H9 (cell line): ENCODE measurements at regions not wholly inside any gene's neighbourhood (a gene's known extent, or its start where the extent isn't known, plus 50 kb on each side); places are given as distances from the start of the nearest gene placed in this dataset.

Source experiments
- DNase-seq: peaks from one replicate; pipeline ENCODE4 v3.0.0-alpha.2; 2017
- H2AFZ ChIP-seq: one replicate; pipeline ENCODE4 v1.6.1; 2013; ENCODE audit warnings: mild to moderate bottlenecking, low read length, control low read depth, moderate library complexity
- H2AK5ac ChIP-seq: 2 replicates; pipeline ENCODE4 v1.6.1; 2013; ENCODE audit warnings: low read length, control low read depth, mixed read lengths; ENCODE audit not compliant: insufficient read length
- H2BK120ac ChIP-seq: one replicate; pipeline ENCODE4 v1.6.1; 2013; ENCODE audit warnings: low read depth, mild to moderate bottlenecking, low read length, control low read depth, inconsistent platforms; ENCODE audit not compliant: poor library complexity, severe bottlenecking
- H2BK12ac ChIP-seq: 2 replicates; pipeline ENCODE4 v1.6.1; 2013; ENCODE audit warnings: low read length, control low read depth, mixed read lengths, low read depth; ENCODE audit not compliant: insufficient read length
- H2BK15ac ChIP-seq: 2 replicates; pipeline ENCODE4 v1.6.1; 2013; ENCODE audit warnings: low read depth, low read length, control low read depth
- H2BK20ac ChIP-seq: one replicate; pipeline ENCODE4 v1.6.1; 2013; ENCODE audit warnings: low read depth, mild to moderate bottlenecking, low read length, control low read depth, inconsistent platforms; ENCODE audit not compliant: poor library complexity, severe bottlenecking
- H2BK5ac ChIP-seq: 2 replicates; pipeline ENCODE4 v1.6.1; 2013; ENCODE audit warnings: low read length, control low read depth, mixed read lengths; ENCODE audit not compliant: insufficient read length
- H3K14ac ChIP-seq: 2 replicates; pipeline ENCODE4 v1.6.1; 2013; ENCODE audit warnings: low read length, control low read depth; ENCODE audit not compliant: insufficient read depth
- H3K18ac ChIP-seq: 2 replicates; pipeline ENCODE4 v1.6.1; 2013; ENCODE audit warnings: low read depth, mild to moderate bottlenecking, mixed read lengths, low read length, control low read depth; ENCODE audit not compliant: insufficient read length
- H3K23ac ChIP-seq: 2 replicates; pipeline ENCODE4 v1.6.1; 2013; ENCODE audit warnings: low read length, control low read depth, mixed read lengths, low read depth; ENCODE audit not compliant: insufficient read length
- H3K23me2 ChIP-seq: 2 replicates; pipeline ENCODE4 v1.6.1; 2013; ENCODE audit warnings: low read depth, mild to moderate bottlenecking, mixed read lengths, low read length, control low read depth; ENCODE audit not compliant: insufficient read length, poor library complexity, severe bottlenecking
- H3K27ac ChIP-seq: 2 replicates; pipeline ENCODE4 v1.5.1; 2013; ENCODE audit warnings: low read length, control low read depth, mixed read lengths, low read depth; ENCODE audit not compliant: insufficient read length
- H3K27me3 ChIP-seq: 2 replicates; pipeline ENCODE4 v1.6.1; 2013; ENCODE audit warnings: low read length, control low read depth, inconsistent platforms; ENCODE audit not compliant: insufficient read depth
- H3K4ac ChIP-seq: 2 replicates; pipeline ENCODE4 v1.6.1; 2013; ENCODE audit warnings: low read depth, mild to moderate bottlenecking, control low read depth, inconsistent platforms, low read length, moderate library complexity
- H3K4me1 ChIP-seq: 2 replicates; pipeline ENCODE4 v1.6.1; 2013; ENCODE audit warnings: low read length, control low read depth, inconsistent platforms; ENCODE audit not compliant: insufficient read depth
- H3K4me2 ChIP-seq: 2 replicates; pipeline ENCODE4 v1.6.1; 2013; ENCODE audit warnings: low read length, control low read depth, mixed read lengths; ENCODE audit not compliant: insufficient read length, insufficient read depth
- H3K56ac ChIP-seq: 2 replicates; pipeline ENCODE4 v1.6.1; 2013; ENCODE audit warnings: low read depth, mild to moderate bottlenecking, mixed read lengths, low read length, control low read depth; ENCODE audit not compliant: insufficient read length
- H3K79me1 ChIP-seq: 2 replicates; pipeline ENCODE4 v1.6.1; 2013; ENCODE audit warnings: low read depth, mild to moderate bottlenecking, moderate library complexity, low read length, control low read depth, inconsistent platforms; ENCODE audit not compliant: insufficient read depth, poor library complexity, severe bottlenecking
- H3K79me2 ChIP-seq: 2 replicates; pipeline ENCODE4 v1.6.1; 2013; ENCODE audit warnings: low read length, control low read depth, inconsistent platforms; ENCODE audit not compliant: insufficient read depth
- H3K9ac ChIP-seq: 2 replicates; pipeline ENCODE4 v1.6.1; 2013; ENCODE audit warnings: low read length, control low read depth, mixed read lengths; ENCODE audit not compliant: insufficient read length; ENCODE audit errors: extremely low read depth
- H3K9me3 ChIP-seq: one replicate; pipeline ENCODE4 v1.6.1; 2013; ENCODE audit warnings: low read depth, low read length, inconsistent platforms; ENCODE audit not compliant: control insufficient read depth
- H3T11ph ChIP-seq: one replicate; pipeline ENCODE4 v1.6.1; 2013; ENCODE audit warnings: mild to moderate bottlenecking, low read length, control low read depth, inconsistent platforms
- H4K20me1 ChIP-seq: one replicate; pipeline ENCODE4 v1.6.1; 2013; ENCODE audit not compliant: control insufficient read depth, insufficient read length, insufficient read depth
- H4K5ac ChIP-seq: 2 replicates; pipeline ENCODE4 v1.6.1; 2013; ENCODE audit warnings: low read depth, mild to moderate bottlenecking, mixed read lengths, low read length, control low read depth; ENCODE audit not compliant: insufficient read length
- H4K8ac ChIP-seq: replicated peaks from 2 replicates; pipeline ENCODE4 v1.6.1; 2013; ENCODE audit warnings: low read length, control low read depth, mixed read lengths, low read depth; ENCODE audit not compliant: insufficient read length
- H4K91ac ChIP-seq: 2 replicates; pipeline ENCODE4 v1.6.1; 2013; ENCODE audit warnings: low read depth, mild to moderate bottlenecking, moderate library complexity, mixed read lengths, low read length, control low read depth; ENCODE audit not compliant: insufficient read length
- H3K27ac Mint-ChIP-seq, 3 experiments: 2 replicates in 2 of 3; 3 replicates in 1 of 3; pipeline ENCODE4 v1.8.0; 2020 to 2021; ENCODE audit warnings: mixed read lengths in 3 of 3, mild to moderate bottlenecking in 1 of 3, moderate library complexity in 1 of 3
- H3K27me3 Mint-ChIP-seq: 2 replicates; pipeline ENCODE4 v1.8.0; 2021; ENCODE audit warnings: low read depth, mild to moderate bottlenecking, moderate library complexity, mixed read lengths
- H3K36me3 Mint-ChIP-seq, 3 experiments: 2 replicates in 2 of 3; 3 replicates in 1 of 3; pipeline ENCODE4 v1.8.0; 2020 to 2021; ENCODE audit warnings: low read depth in 3 of 3, mixed read lengths in 3 of 3; ENCODE audit not compliant: insufficient read depth in 1 of 3
- H3K4me1 Mint-ChIP-seq, 2 experiments: 2 replicates each; pipeline ENCODE4 v1.8.0; 2020; ENCODE audit warnings: mixed read lengths in 2 of 2
- H3K4me3 Mint-ChIP-seq, 2 experiments: 2 replicates in 1 of 2; 3 replicates in 1 of 2; pipeline ENCODE4 v1.8.0; 2020 to 2021; ENCODE audit warnings: mild to moderate bottlenecking in 2 of 2, mixed read lengths in 2 of 2, moderate library complexity in 1 of 2
- H3K9me3 Mint-ChIP-seq, 2 experiments: 2 replicates in 1 of 2; 3 replicates in 1 of 2; pipeline ENCODE4 v1.8.0; 2020; ENCODE audit warnings: mild to moderate bottlenecking in 2 of 2, mixed read lengths in 2 of 2, moderate library complexity in 1 of 2
- WGBS: extraction: QIAGEN DNeasy Blood & Tissue Kit; methylation state at CpG from one replicate; pipeline ENCODE4 v1.1.7; 2013; ENCODE audit warnings: missing lambda C conversion rate, low lambda C conversion rate, mixed read lengths; ENCODE audit not compliant: insufficient read length; ENCODE audit errors: extremely low coverage; 5-methylcytosine and 5-hydroxymethylcytosine counted together
- TF ChIP-seq, protein P1 (sequence below): fragments of 200-600 bp; sonication (generic); conservative IDR thresholded peaks from 3 replicates; pipeline ENCODE4 v1.8.0; 2021; ENCODE audit warnings: antibody characterized with exemption, mild to moderate bottlenecking

GRCh38 chr4:126291886-126292285 lies 977.1 kb downstream of the FAT4 start:
- H4K8ac ChIP-seq = no peak overlapping the region
- peaks cover 3% of the 10 kb centered on the region in 2 experiments; a peak in 3 of 4 replicates for H3K4me1 Mint-ChIP-seq
- H3K14ac ChIP-seq = no peak overlapping the region
- no peaks in the 10 kb centered on the region for H3K36me3 Mint-ChIP-seq
- H3K79me2 ChIP-seq = no peaks in the 10 kb centered on the region
- H3K4me3 Mint-ChIP-seq = no peak overlapping the region
- no peaks in the 10 kb centered on the region for H3K4me1 ChIP-seq
- H3K27me3 ChIP-seq = no peaks in the 10 kb centered on the region
- DNase-seq = no peak
- H3K79me1 ChIP-seq = no peaks in the 10 kb centered on the region
- H3K18ac ChIP-seq = no peak overlapping the region
- H3K9me3 Mint-ChIP-seq = no peaks in the 10 kb centered on the region
- no peaks in the 10 kb centered on the region for H3K27me3 Mint-ChIP-seq
- no peak overlapping the region for H2BK5ac ChIP-seq
- H2BK20ac ChIP-seq = no peak overlapping the region
- no peaks in the 10 kb centered on the region for H4K20me1 ChIP-seq
- H3K27ac ChIP-seq = no peak overlapping the region
- WGBS = no CpG with 5 or more reads among the region's 1 CpG
- no peak overlapping the region for H3K27ac Mint-ChIP-seq
- H3K9me3 ChIP-seq = no peaks in the 10 kb centered on the region
- H4K5ac ChIP-seq = no peak overlapping the region
- TF ChIP-seq, protein P1, sequence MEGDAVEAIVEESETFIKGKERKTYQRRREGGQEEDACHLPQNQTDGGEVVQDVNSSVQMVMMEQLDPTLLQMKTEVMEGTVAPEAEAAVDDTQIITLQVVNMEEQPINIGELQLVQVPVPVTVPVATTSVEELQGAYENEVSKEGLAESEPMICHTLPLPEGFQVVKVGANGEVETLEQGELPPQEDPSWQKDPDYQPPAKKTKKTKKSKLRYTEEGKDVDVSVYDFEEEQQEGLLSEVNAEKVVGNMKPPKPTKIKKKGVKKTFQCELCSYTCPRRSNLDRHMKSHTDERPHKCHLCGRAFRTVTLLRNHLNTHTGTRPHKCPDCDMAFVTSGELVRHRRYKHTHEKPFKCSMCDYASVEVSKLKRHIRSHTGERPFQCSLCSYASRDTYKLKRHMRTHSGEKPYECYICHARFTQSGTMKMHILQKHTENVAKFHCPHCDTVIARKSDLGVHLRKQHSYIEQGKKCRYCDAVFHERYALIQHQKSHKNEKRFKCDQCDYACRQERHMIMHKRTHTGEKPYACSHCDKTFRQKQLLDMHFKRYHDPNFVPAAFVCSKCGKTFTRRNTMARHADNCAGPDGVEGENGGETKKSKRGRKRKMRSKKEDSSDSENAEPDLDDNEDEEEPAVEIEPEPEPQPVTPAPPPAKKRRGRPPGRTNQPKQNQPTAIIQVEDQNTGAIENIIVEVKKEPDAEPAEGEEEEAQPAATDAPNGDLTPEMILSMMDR = no peak
- no peak overlapping the region for H2AFZ ChIP-seq
- H2BK120ac ChIP-seq = no peak overlapping the region
- no peak overlapping the region for H3K9ac ChIP-seq
- H2AK5ac ChIP-seq = no peak overlapping the region
- H3K23me2 ChIP-seq = no peaks in the 10 kb centered on the region
- H3K4me2 ChIP-seq = no peak overlapping the region
- H3K4ac ChIP-seq = no peak overlapping the region
- H2BK12ac ChIP-seq = no peak overlapping the region
- H3T11ph ChIP-seq = no peak overlapping the region
- no peak overlapping the region for H3K23ac ChIP-seq
- H4K91ac ChIP-seq = no peak overlapping the region
- no peak overlapping the region for H2BK15ac ChIP-seq
- H3K56ac ChIP-seq = no peak overlapping the region
